LNCAP (cell line): ENCODE measurements at regions not wholly inside any gene's neighbourhood (a gene's known extent, or its start where the extent isn't known, plus 50 kb on each side); places are given as distances from the start of the nearest gene placed in this dataset.

Source experiments
- CTCF ChIP-seq: fragments of 450-650 bp; IDR thresholded peaks from 2 replicates; pipeline ENCODE4 v1.5.1; 2017; ENCODE audit warnings: mild to moderate bottlenecking

GRCh38 chr2:2644040-2644439 is 313.0 kb upstream of the MYT1L start:
- TF ChIP-seq CTCF: no peak

- no peak for TF ChIP-seq CTCF
Measured at GRCh38 chr2:2642906-2643890, 312.1 kb upstream of the MYT1L start.

GRCh38 chr2:2641541-2642410 is 310.7 kb upstream of the MYT1L start:
- TF ChIP-seq CTCF: no peak

GRCh38 chr2:2640818-2641217 is 309.7 kb upstream of the MYT1L start:
- TF ChIP-seq CTCF: no peak

GRCh38 chr2:2640371-2640770 is 309.3 kb upstream of the MYT1L start:
- no peak for TF ChIP-seq CTCF

- no peak for TF ChIP-seq CTCF
Measured at GRCh38 chr2:2639251-2640139, 308.4 kb upstream of the MYT1L start.
